ENCODE measurements at regions not wholly inside any gene's neighbourhood (a gene's known extent, or its start where the extent isn't known, plus 50 kb on each side); places are given as distances from the start of the nearest gene placed in this dataset.

DNA sequence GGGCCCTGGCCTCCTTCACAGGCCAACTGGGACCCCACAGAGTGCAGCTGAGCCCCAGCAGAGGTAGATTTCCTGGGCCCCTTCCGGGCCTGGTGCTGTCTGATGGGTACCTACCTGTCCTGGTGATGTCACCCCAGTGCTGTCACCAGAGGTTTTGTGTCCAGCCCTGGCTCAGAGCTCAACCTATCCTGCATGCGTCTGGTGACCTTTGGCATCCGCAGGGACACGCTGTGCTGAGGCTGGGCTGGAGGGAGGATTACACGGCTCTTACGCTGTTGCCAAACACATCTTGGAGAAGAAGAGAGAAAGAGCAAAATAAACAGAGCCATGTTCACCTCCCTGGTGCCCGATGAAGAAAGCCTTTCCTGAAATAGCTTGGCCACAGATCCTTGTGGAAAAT lies 70.6 kb upstream of the MED9 start:
- TF ChIP-seq, protein P1, sequence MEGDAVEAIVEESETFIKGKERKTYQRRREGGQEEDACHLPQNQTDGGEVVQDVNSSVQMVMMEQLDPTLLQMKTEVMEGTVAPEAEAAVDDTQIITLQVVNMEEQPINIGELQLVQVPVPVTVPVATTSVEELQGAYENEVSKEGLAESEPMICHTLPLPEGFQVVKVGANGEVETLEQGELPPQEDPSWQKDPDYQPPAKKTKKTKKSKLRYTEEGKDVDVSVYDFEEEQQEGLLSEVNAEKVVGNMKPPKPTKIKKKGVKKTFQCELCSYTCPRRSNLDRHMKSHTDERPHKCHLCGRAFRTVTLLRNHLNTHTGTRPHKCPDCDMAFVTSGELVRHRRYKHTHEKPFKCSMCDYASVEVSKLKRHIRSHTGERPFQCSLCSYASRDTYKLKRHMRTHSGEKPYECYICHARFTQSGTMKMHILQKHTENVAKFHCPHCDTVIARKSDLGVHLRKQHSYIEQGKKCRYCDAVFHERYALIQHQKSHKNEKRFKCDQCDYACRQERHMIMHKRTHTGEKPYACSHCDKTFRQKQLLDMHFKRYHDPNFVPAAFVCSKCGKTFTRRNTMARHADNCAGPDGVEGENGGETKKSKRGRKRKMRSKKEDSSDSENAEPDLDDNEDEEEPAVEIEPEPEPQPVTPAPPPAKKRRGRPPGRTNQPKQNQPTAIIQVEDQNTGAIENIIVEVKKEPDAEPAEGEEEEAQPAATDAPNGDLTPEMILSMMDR (IDR thresholded peaks at IDR 0.05) = no peak
- TF ChIP-seq POLR2A (IDR thresholded peaks at IDR 0.05) (no peak), EP300 (IDR thresholded peaks at IDR 0.05) (no peak), POLR2AphosphoS5 (IDR thresholded peaks at IDR 0.05) (no peak)

Measured in sigmoid colon (tissue), 4 donors.